ENCODE measurements at regions not wholly inside any gene's neighbourhood (a gene's known extent, or its start where the extent isn't known, plus 50 kb on each side); places are given as distances from the start of the nearest gene placed in this dataset.

GRCh38 chr6:168961264-168961656 is 292.4 kb downstream of the THBS2 start:
- Histone ChIP-seq H3K9ac (no peak overlapping the region), H3K36me3 (replicated peaks in 1 of 2; ENCODE audit: control insufficient read depth in 1 of 2, insufficient read depth in 2 of 2, low read length in 1 of 2) (no peaks in the 10 kb centered on the region), H3K27ac (ENCODE audit: low read depth in 2 of 2, low read length in 1 of 2) (no peak overlapping the region), H3K27me3 (ENCODE audit: insufficient read depth) (no peaks in the 10 kb centered on the region), H3F3A (replicated peaks; ENCODE audit: insufficient read depth) (no peaks in the 10 kb centered on the region), H4K20me1 (ENCODE audit: insufficient read depth) (no peaks in the 10 kb centered on the region), H3K79me2 (ENCODE audit: insufficient read depth) (no peaks in the 10 kb centered on the region), H3K4me3 (ENCODE audit: low read depth in 2 of 2, low read length in 1 of 2) (no peak overlapping the region), H3K9me2 (no peaks in the 10 kb centered on the region), H3K4me1 (ENCODE audit: control insufficient read depth in 1 of 2, insufficient read depth in 2 of 2, low read depth in 1 of 2, low read length in 1 of 2) (no peaks in the 10 kb centered on the region; a peak in 1 of 4 replicates), H2AFZ (ENCODE audit: low read depth) (no peak overlapping the region), H3K9me3 (no peaks in the 10 kb centered on the region), H3K4me2 (no peak overlapping the region)
- ChIA-PET POLR2A (no interaction called here), CTCF (interaction anchor here (0.9 kb wide), 1 partner anchor 1569 kb away, joined by 3 read pairs; no protein-coding TSS in a partner anchor)
- TF ChIP-seq, protein P1, sequence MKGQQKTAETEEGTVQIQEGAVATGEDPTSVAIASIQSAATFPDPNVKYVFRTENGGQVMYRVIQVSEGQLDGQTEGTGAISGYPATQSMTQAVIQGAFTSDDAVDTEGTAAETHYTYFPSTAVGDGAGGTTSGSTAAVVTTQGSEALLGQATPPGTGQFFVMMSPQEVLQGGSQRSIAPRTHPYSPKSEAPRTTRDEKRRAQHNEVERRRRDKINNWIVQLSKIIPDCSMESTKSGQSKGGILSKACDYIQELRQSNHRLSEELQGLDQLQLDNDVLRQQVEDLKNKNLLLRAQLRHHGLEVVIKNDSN (IDR thresholded peaks at IDR 0.05; ENCODE audit: borderline replicate concordance, low read depth), result no peak
- TF ChIP-seq REST (IDR thresholded peaks at IDR 0.05; ENCODE audit: low read depth, low read length) (no peak), FOXJ3 (CRISPR knock-in tag; IDR thresholded peaks at IDR 0.05) (no peak), RCOR1 (IDR thresholded peaks at IDR 0.05; ENCODE audit: low read length) (no peak), TAF1 (IDR thresholded peaks at IDR 0.05; ENCODE audit: borderline replicate concordance, low read depth, low read length) (no peak), YY1 (IDR thresholded peaks at IDR 0.05; ENCODE audit: low read depth) (no peak), MXI1 (IDR thresholded peaks at IDR 0.05; ENCODE audit: low read depth, low read length) (no peak), SIN3A (IDR thresholded peaks at IDR 0.05; ENCODE audit: borderline replicate concordance, low read depth, low read length) (no peak), RFX5 (IDR thresholded peaks at IDR 0.05; ENCODE audit: low read length) (no peak)
- 82% methylated on average over 13 of the region's 13 CpGs for WGBS (ENCODE audit: low lambda C conversion rate)
- no peak for DNase-seq

DNA sequence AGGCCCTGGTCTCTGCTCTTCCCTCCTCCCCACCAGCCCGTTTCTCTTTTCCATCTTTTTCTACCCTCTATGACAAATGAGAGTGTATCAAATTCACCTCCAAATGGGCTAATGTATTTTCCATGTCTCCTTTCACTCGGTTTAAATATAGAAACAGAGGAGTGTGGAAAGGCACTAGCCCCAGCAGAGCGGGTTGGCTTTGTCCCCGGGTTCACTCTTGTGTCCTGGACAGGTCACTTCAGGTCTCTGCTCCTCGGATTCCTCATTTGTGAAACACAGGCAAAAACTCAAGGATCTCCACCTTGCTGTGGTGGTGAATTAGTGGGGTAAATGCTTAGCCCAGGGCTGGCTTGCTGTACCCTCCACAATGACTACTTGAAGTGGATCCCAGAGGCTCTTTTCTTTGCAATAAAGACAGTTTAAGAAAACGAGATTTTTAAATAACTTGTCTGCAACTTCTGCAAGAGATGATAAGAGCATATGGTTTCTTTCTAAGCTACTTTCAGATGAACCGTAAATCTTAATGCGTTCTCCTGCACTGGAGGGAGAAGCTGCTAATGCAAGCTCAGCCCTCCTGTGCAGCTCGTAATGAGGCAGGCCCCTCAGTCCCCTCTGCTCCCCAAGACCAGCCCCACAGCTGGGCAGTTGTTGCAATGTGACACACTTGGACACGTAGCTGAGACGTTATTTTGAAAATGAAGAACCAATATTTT is 292.9 kb downstream of the THBS2 start:
- H3K9ac ChIP-seq, result no peak overlapping the region
- H3K4me3 ChIP-seq (ENCODE audit: low read depth in 2 of 2, low read length in 1 of 2), result no peak overlapping the region
- TF ChIP-seq ELF1 (IDR thresholded peaks at IDR 0.05), result no peak
- TF ChIP-seq, protein P2, sequence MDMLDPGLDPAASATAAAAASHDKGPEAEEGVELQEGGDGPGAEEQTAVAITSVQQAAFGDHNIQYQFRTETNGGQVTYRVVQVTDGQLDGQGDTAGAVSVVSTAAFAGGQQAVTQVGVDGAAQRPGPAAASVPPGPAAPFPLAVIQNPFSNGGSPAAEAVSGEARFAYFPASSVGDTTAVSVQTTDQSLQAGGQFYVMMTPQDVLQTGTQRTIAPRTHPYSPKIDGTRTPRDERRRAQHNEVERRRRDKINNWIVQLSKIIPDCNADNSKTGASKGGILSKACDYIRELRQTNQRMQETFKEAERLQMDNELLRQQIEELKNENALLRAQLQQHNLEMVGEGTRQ (IDR thresholded peaks at IDR 0.05; ENCODE audit: borderline replicate concordance, low read depth, low read length), result no peak
- H4K20me1 ChIP-seq (ENCODE audit: insufficient read depth), result no peaks in the 10 kb centered on the region
- no peaks in the 10 kb centered on the region for H3F3A ChIP-seq (replicated peaks; ENCODE audit: insufficient read depth)
- no peaks in the 10 kb centered on the region; a peak in 1 of 4 replicates for H3K4me1 ChIP-seq (ENCODE audit: control insufficient read depth in 1 of 2, insufficient read depth in 2 of 2, low read depth in 1 of 2, low read length in 1 of 2)
- no peaks in the 10 kb centered on the region for H3K27me3 ChIP-seq (ENCODE audit: insufficient read depth)
- H3K9me2 ChIP-seq, result no peaks in the 10 kb centered on the region
- DNase-seq, result no peak
- H3K79me2 ChIP-seq (ENCODE audit: insufficient read depth), result no peaks in the 10 kb centered on the region
- ChIA-PET CTCF (interaction anchor here (0.9 kb wide), 1 partner anchor 1570 kb away, joined by 3 read pairs; no protein-coding TSS in a partner anchor), POLR2A (no interaction called here)
- H3K27ac ChIP-seq (ENCODE audit: low read depth in 2 of 2, low read length in 1 of 2), result no peak overlapping the region
- H2AFZ ChIP-seq (ENCODE audit: low read depth), result no peak overlapping the region
- WGBS (ENCODE audit: low lambda C conversion rate), result 40% methylated on average over 11 of the region's 11 CpGs
- no peaks in the 10 kb centered on the region for H3K36me3 ChIP-seq (replicated peaks in 1 of 2; ENCODE audit: control insufficient read depth in 1 of 2, insufficient read depth in 2 of 2, low read length in 1 of 2)
- no peaks in the 10 kb centered on the region for H3K9me3 ChIP-seq
- H3K4me2 ChIP-seq, result no peak overlapping the region
